ENCODE measurements at regions not wholly inside any gene's neighbourhood (a gene's known extent, or its start where the extent isn't known, plus 50 kb on each side); places are given as distances from the start of the nearest gene placed in this dataset.

GRCh38 chr18:30533716-30534115 lies 508.8 kb downstream of the DSC3 start:
- TF ChIP-seq CTCF (conservative IDR thresholded peaks at IDR 0.05; ENCODE audit: low read length) (no peak), EZH2phosphoT487 (IDR thresholded peaks at IDR 0.05; ENCODE audit: borderline replicate concordance) (no peak)
